Activated effector memory CD4-positive, alpha-beta T cell treated with anti-CD3 and anti-CD28 coated beads, Interleukin-2, amount 50 U/mL, for 16 hours (primary cell): ENCODE measurements at regions not wholly inside any gene's neighbourhood (a gene's known extent, or its start where the extent isn't known, plus 50 kb on each side); places are given as distances from the start of the nearest gene placed in this dataset.

Source experiments
- DNase-seq: peaks from one replicate; pipeline ENCODE4 v3.0.0-alpha.2; 2020

GRCh38 chr5:57576317-57576716 is 93.7 kb upstream of the ACTBL2 start:
- no peak for DNase-seq

- no peak for DNase-seq
These were observed 93.2 kb upstream of the ACTBL2 start for GRCh38 chr5:57575839-57576238.

GRCh38 chr5:57572461-57572860 is 89.8 kb upstream of the ACTBL2 start:
- no peak for DNase-seq

DNA sequence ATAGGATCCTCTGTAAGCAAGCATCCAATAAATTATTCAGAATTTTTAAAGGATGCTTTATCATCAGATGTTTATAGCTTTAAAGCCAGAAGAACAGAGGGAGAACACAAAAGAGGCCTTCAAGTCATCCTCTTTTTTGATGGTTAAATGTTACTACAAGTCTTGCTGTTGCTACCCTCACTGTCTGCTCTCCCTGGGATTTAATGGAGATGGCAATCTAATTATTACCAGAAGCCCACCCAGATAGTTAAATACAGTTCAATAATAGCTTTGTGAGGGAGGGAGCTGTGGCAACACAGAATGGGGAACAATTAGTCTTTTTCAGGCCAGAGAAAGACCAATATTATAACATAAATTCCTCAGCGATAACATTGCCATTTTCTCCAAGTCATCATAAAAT is 87.0 kb upstream of the ACTBL2 start:
- no peak for DNase-seq

GRCh38 chr5:57568136-57568535 is 85.5 kb upstream of the ACTBL2 start:
- no peak for DNase-seq

DNA sequence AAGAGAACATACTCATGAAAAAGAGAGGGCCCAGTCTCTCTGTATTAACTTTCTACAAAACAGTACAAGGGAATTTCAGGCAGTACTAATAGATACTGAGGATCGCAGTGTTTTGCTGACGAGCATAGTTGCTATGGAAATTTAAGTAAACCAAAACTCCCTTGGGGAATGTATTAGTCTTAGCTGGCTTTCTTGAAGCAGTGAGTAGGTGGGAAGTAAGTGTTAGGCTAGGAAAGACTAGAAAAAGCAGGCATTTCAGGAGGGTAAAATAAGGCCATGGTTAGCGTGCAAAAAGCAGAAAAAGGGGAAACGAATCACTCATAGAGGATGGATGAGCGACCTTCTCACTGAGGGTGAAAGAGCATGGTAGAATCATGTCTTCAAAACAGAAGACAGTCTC is 84.3 kb upstream of the ACTBL2 start:
- DNase-seq = no peak

DNA sequence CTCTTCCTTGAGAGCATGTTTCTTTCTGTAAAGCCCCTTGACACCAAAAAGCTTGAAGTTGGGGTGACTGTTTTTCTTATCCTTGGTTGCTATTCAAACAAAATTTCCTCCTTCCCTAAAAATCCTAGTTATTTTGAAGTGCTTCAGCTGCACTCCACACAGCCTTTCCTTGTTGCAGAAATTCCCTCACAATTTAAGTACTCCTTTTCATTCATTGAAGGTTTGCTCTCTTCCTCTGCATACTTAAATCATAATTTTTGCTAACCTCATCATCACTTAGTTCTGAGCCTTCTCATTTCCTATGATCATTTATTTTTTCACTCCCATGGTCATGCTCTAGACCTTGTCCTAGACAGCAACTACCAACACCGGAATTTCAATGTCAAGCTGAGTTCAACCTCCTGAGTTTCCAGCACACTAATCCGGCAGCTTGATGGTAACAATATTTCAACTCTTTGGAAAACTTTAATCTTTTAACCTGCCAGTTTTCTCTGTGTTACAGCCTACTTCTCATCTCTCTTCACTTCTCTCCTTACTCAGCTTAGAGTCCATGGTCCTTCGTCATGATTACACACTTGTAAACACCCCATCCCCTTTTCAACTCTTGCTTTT is 78.7 kb upstream of the ACTBL2 start:
- DNase-seq = no peak

DNA sequence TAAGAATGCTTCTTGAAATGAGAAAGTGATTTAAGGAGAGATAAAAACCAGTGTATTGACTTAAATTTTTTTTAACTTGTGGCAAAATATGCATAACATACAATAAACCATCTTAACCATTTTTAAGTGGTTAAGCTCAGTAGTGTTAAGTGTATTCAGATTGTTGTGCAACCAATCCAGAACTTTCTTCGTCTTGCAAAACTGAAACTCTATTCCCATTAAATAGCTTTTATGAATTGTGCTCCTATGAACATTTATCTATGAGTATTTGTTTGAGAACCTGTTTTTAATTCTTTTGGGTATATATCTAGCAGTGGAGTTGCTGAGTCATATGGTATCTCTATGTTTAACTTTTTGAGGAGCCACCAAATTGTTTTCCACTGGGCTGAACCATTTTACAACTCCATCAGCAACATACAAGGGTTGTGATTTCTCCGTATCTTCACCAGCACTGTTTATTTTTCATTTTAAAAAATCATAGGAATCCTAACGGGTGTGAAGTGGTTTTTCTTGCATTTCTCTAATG is 76.6 kb upstream of the ACTBL2 start:
- DNase-seq = no peak

DNA sequence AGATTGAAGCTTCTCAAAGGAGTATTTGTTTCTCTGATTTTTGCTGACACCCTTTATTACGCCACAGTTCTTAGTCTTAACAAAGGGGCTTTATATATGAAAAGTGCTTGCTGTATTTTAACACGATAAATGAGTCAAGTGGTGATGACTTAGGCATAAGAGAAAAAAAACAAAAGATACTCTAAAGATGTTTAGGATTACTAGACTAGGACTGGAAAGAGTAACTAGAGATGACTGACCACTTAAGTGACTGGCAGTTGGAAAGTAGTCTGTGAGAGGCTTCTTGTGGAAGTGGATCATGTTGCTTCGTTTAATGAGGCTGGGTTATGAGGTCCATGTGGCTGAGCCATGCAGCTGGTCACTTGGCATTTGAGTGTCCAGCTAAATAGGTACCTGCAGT is 69.4 kb upstream of the ACTBL2 start:
- no peak for DNase-seq

DNA sequence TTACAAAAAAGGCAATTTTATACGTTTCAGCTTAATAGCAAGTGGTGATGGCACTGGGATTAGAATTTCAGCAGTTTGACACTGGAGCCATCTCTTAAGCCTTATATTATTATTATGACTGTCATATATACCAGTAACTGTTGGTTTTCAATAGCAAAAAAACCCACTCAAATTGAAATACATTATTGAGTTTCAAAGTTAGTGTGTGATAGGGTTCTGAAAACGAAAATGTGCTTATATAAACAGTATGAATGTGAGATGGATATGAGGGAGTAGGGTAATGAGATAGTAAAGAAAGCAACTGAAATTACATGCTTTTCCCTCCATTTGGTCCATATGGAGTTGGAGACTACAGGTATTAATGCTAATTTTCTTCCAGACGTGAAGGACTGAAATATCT is 68.6 kb upstream of the ACTBL2 start:
- DNase-seq = no peak

GRCh38 chr5:57550132-57550531 is 67.5 kb upstream of the ACTBL2 start:
- DNase-seq = no peak

- DNase-seq = no peak
These were observed 67.0 kb upstream of the ACTBL2 start for GRCh38 chr5:57549566-57549965.

GRCh38 chr5:57540823-57541222 is 58.2 kb upstream of the ACTBL2 start:
- DNase-seq = no peak

GRCh38 chr5:57539281-57539701 is 56.7 kb upstream of the ACTBL2 start:
- DNase-seq = no peak

GRCh38 chr5:57538341-57538955 is 55.8 kb upstream of the ACTBL2 start:
- no peak for DNase-seq

GRCh38 chr5:57537811-57538210 is 55.2 kb upstream of the ACTBL2 start:
- no peak for DNase-seq

GRCh38 chr5:57532513-57533497 is 50.2 kb upstream of the ACTBL2 start:
- no peak for DNase-seq
